Gastroesophageal sphincter (tissue), 4 donors: ENCODE measurements at regions not wholly inside any gene's neighbourhood (a gene's known extent, or its start where the extent isn't known, plus 50 kb on each side); places are given as distances from the start of the nearest gene placed in this dataset.
A peak's percentile ranks its signal among the peaks of the same experiment; 100 is the strongest.
"Not testable (repeated sequence)": the region's sequence is repeated elsewhere in the genome, so short reads cannot be mapped to it uniquely, and the experiment has no call there.

Source experiments
- ATAC-seq: fragments of 150-250 bp; one replicate; pipeline ENCODE4 v1.9.1; 2016; ENCODE audit warnings: mild to moderate bottlenecking, moderate library complexity
- H3K27ac ChIP-seq, 4 donors: fragments of 200-600 bp; sonication (generic) in 3 of 4; 1 replicate in 3 of 4; 2 replicates in 1 of 4; pipeline ENCODE4 v1.5.1; 2016 to 2019
- H3K27me3 ChIP-seq: fragments of 200-600 bp; sonication (generic); one replicate; pipeline ENCODE4 v1.5.1; 2019
- H3K36me3 ChIP-seq, 2 donors: fragments of 200-600 bp; sonication (generic); one replicate each; pipeline ENCODE4 v1.5.1; 2019; ENCODE audit warnings: control low read depth in 1 of 2
- H3K4me1 ChIP-seq, 3 donors: fragments of 200-600 bp; sonication (generic); 1 replicate in 2 of 3; 2 replicates in 1 of 3; pipeline ENCODE4 v1.5.1; 2016 to 2019; ENCODE audit warnings: control low read depth in 2 of 3
- H3K4me3 ChIP-seq, 2 donors: fragments of 200-600 bp; sonication (generic); one replicate each; pipeline ENCODE4 v1.5.1; 2019; ENCODE audit warnings: mild to moderate bottlenecking in 1 of 2, moderate library complexity in 1 of 2
- H3K9me3 ChIP-seq, 3 donors: fragments of 200-600 bp; sonication (generic); one replicate each; pipeline ENCODE4 v1.5.1; 2017 to 2019; ENCODE audit warnings: control low read depth in 2 of 3
- WGBS, 2 donors: methylation state at CpG; one replicate each; pipeline ENCODE4 v1.1.5; 2018; ENCODE audit warnings: low coverage in 1 of 2; 5-methylcytosine and 5-hydroxymethylcytosine counted together

DNA sequence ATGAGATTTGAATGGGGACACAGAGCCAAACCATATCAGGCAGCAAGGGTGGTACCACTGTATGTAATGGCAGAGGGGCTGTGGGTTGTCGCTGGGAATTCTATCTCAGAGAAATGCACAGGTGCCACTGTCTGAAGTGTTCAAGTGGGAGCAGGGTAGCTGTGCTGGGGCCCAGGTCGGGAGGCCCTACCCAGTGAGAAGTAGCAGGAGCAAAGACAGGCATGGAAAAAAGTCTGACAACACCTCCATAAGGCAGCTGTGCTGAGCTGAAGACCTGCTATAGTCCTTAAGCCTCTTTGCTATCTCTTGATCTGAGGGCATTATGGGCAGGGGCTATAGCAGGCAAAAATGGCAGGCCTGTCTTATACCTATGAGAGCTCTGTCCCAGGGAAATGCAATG lies 638.3 kb upstream of the TPTE start:
- H3K4me3 ChIP-seq, H3K4me1 ChIP-seq, H3K27me3 ChIP-seq, H3K27ac ChIP-seq, H3K36me3 ChIP-seq: not testable (repeated sequence)
- ATAC-seq: peak; percentile 50
- peaks cover 0 to 31% (median 0%) of the 10 kb centered on the region in 3 donors for H3K9me3 ChIP-seq
- 18 to 27% methylated on average over 2 of the region's 2 CpGs for WGBS, 2 donors

DNA sequence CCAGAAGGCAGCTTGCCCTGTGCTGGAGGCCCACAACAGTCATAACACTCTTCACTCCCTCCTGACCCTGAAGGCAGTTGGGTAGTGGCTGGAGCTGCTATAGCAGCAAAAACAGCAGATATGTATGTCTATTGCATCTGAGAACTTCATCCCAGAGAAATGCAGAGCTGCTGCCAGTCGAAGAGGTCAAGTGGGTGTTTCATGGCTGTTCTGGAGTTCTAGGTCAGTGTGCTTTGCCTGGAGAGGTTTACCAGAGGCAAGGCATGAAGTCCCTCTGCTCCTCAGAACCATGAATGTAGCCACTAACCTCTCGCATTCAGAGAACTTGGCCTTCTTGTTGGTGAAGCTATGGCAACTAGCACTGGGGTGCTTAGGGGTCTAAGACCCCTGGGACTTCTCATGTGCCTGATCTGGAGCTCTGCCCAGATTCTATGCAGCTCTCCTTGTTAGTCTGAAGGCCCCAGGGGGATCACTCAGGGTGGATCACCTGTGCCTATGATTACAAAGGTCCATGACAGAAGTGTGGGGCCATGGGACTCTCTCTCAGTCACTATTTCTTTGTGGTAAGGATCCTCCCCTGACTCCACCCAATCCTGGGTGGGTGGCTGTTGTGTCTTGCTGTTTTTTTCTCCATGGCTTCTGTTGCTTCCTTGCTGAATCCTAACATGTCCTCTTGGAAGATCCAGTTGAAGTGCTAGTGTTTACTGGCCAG lies 637.7 kb upstream of the TPTE start:
- 51 to 63% methylated on average over 2 of the region's 2 CpGs for WGBS, 2 donors
- ATAC-seq, H3K27me3 ChIP-seq, H3K27ac ChIP-seq, H3K4me1 ChIP-seq, H3K36me3 ChIP-seq, H3K4me3 ChIP-seq: not testable (repeated sequence)
- peaks cover 0 to 27% (median 0%) of the 10 kb centered on the region in 3 donors for H3K9me3 ChIP-seq

DNA sequence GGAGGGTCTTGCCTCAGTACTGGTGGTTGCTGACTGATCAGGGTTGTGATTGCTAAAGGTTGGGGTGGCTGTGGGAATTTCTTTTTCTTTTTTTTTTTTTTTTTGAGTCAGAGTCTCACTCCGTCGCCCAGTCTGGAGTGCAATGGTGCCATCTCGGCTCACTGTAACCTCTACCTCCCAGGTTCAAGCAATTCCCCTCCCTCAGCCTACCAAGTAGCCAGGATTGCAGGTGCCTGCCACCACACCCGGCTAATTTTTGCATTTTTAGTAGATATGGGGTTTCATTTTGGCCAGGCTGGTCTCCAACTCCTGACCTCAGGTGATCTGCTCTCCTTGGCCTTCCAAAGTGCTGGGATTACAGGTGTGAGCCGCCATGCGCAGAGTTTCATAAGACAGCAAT lies 632.9 kb upstream of the TPTE start:
- H3K27ac ChIP-seq, H3K4me1 ChIP-seq, H3K36me3 ChIP-seq, H3K27me3 ChIP-seq, H3K9me3 ChIP-seq, ATAC-seq, H3K4me3 ChIP-seq: not testable (repeated sequence)
- WGBS, 2 donors: 51 to 67% methylated on average over 5 to 6 of the region's 6 CpGs

DNA sequence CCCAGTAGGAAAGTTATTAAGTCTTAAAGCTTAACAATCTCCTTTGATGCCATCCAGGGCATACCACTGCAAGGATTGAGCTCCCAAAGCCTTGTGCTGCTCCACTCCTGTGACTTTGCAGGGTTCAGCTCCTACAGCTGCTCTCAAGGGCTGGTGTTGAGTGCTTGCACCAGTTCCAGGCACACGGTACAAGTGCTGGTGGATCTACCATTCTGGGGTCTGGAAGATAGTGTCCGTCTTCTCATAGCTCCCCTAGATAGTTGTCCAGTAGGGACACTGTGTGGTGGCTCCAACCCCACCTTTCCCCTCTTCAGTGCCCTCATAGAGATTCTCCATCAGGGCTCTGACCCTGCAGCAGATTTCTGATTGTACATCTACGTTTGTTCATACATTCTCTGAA lies 617.8 kb upstream of the TPTE start:
- not testable (repeated sequence) for ATAC-seq, H3K9me3 ChIP-seq, H3K4me3 ChIP-seq, H3K4me1 ChIP-seq, H3K27me3 ChIP-seq, H3K36me3 ChIP-seq, H3K27ac ChIP-seq
- 41 to 60% methylated on average over 2 to 3 of the region's 3 CpGs for WGBS, 2 donors

DNA sequence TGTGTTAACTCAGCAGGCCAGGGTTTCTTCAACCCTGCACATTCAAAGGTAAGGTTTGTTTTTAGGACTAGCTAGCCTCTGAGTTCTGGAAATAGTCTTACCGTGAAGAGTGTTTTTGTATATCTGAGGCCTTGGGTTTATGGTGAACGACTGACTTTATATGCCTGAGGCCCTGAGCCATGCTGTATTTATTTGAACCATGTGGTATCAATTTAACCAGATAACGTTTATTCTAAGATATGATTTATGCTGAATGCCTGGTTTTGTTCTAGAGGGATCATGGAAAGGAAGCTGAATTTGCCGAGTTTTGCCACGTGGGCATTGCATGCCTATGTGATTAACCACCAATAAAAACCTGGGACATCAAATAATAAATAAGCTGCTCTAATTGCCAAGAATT lies 607.2 kb upstream of the TPTE start:
- not testable (repeated sequence) for H3K27me3 ChIP-seq, H3K27ac ChIP-seq, H3K4me1 ChIP-seq, H3K36me3 ChIP-seq, H3K4me3 ChIP-seq, ATAC-seq, H3K9me3 ChIP-seq
- 36 to 44% methylated on average over 5 of the region's 5 CpGs for WGBS, 2 donors

DNA sequence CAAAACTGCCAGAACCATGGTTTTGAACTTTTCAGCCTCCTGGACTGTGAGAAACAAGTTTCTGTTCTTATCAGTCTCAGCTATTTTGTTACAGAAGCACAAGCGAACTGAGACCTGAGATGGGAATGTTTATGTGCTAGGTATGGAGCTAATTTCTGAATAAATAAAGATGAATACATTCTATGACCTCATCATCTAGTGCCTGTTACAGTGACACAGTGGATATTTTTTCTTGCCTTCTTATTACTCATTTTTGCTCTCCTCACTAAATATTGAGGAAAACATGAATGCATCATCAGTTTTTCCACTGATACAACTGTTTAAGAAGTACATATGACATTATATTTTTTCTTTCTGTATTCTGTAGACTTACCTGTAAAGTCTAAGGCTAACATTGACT lies 601.9 kb upstream of the TPTE start:
- 8 to 13% methylated on average over 1 of the region's 1 CpG for WGBS, 2 donors
- not testable (repeated sequence) for H3K27me3 ChIP-seq, H3K36me3 ChIP-seq, H3K27ac ChIP-seq, H3K4me1 ChIP-seq, H3K9me3 ChIP-seq, H3K4me3 ChIP-seq, ATAC-seq

DNA sequence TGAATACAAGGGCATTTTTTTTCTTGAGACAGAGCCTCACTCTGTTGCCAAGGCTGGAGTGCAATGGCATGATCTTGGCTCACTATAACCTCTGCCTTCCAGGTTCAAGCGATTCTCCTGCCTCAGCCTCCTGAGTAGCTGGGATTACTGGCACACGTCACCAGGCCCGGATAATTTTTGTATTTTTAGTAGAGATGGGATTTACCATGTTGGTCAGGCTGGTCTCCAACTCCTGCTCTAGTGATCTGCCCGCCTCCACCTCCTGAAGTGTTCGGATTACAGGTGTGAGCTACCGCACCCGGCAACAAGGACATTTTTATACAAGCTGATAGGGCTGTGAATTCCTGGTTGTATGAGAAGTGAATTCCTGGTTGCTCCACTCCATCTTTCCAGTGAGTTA lies 577.7 kb upstream of the TPTE start:
- not testable (repeated sequence) for H3K36me3 ChIP-seq, ATAC-seq, H3K27me3 ChIP-seq, H3K27ac ChIP-seq, H3K4me1 ChIP-seq, H3K4me3 ChIP-seq
- peaks cover 0 to 32% (median 3%) of the 10 kb centered on the region in 3 donors for H3K9me3 ChIP-seq
- 65% methylated on average over 7 of the region's 7 CpGs for WGBS, 2 donors

DNA sequence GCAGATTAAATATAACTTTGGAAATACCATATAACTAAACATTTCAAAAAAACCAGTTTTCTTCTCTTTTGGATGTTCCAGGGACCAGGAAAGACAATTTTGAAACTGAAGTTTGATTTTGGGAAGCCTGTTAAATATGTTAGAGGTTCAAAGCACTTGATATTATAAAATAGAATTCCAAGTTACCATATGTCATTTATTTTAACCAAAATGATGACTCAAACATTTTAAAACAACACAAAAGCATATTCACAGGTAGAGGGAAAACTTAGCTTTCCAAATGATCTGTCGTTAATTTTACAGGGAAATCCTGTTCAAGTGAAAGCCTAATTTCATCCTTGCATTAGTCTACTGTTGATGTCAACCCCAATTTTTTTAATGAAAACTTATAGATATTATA lies 575.3 kb upstream of the TPTE start:
- ATAC-seq, H3K4me3 ChIP-seq, H3K4me1 ChIP-seq, H3K27ac ChIP-seq, H3K27me3 ChIP-seq, H3K36me3 ChIP-seq: not testable (repeated sequence)
- WGBS, 2 donors: 10 to 13% methylated on average over 1 of the region's 1 CpG
- H3K9me3 ChIP-seq: peaks cover 0 to 32% (median 5%) of the 10 kb centered on the region in 3 donors

DNA sequence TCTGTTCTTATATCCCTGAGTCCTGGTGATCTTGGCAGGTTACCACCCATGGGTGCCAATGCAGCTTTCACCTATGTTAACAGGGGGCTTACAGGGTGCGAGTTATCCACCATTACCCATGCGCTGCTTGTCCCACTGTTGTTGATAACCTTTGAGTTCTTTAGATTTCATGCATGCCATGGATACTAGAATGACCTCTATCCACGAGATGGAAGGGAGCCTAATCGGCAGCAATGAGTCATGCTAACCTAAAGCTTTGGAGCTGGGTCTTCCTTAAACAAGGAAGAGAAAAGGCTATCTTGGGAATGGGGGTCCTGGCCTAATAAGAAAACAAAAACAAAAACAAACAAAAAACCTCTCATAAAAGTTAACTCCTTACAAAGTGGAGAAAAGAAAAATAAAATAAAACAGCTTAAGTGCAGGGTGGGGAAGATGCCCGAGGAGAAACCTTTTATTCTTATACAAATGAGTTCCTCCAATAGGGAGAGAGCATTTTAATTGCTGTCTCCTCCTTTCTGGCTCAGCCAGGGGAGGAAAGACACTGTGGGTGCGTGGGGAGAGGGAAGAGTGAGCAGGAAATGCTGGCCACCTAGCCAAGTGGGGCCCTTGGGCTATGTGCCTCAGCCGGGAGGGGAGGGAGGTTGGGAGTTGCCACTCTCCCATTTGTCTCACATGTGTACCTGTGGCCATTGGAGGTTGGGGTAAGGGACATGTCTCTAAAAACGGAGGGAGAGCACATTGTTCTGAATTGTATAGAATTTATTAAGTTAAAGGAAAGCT lies 571.7 kb upstream of the TPTE start:
- 39 to 46% methylated on average over 6 to 8 of the region's 8 CpGs for WGBS, 2 donors
- H3K27ac ChIP-seq, H3K4me1 ChIP-seq, H3K4me3 ChIP-seq, H3K36me3 ChIP-seq, H3K27me3 ChIP-seq, ATAC-seq: not testable (repeated sequence)
- peaks cover 0 to 16% (median 6%) of the 10 kb centered on the region in 3 donors for H3K9me3 ChIP-seq

DNA sequence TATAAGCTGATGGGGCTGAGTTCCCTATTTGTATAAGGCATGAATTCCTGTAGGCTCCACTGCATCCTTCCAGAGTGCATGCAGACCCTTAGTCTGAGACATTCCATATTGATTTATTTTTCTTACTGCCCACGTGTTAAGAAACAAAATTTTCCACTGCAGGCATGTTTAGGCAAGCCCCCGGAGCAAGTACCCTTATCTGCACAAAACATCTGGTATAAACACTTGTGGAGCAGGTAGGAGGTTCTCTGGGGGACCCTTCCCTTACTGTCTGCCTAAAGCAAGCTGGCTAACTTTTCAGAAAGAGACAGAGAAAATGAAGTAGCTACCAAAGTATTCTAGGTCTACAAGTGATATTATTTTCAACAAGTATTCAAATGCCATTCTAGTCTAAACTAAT lies 571.0 kb upstream of the TPTE start:
- 16 to 26% methylated on average over 2 of the region's 2 CpGs for WGBS, 2 donors
- not testable (repeated sequence) for ATAC-seq, H3K27ac ChIP-seq, H3K27me3 ChIP-seq, H3K36me3 ChIP-seq, H3K9me3 ChIP-seq, H3K4me3 ChIP-seq, H3K4me1 ChIP-seq

DNA sequence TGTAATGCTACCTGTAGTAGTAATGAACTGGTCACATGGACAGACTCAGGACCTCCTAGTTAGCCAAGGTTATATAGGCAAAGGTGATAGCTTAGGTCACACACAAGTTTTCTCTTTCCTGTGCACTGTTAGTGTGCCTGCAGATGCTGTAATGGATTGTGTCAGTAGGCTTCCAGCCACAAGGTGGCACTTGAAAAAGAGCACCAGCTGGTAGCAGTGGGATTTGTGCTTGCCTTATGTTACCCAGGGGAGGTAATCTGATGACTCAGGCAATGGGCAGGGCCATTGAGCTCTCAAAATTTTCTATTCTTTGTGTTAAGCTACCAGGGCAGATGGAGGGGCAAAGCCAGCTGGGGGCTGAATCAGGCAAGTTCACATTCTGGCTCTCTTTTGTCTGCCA lies 562.6 kb upstream of the TPTE start:
- not testable (repeated sequence) for H3K36me3 ChIP-seq, H3K9me3 ChIP-seq, H3K27me3 ChIP-seq, ATAC-seq, H3K4me1 ChIP-seq, H3K27ac ChIP-seq, H3K4me3 ChIP-seq

DNA sequence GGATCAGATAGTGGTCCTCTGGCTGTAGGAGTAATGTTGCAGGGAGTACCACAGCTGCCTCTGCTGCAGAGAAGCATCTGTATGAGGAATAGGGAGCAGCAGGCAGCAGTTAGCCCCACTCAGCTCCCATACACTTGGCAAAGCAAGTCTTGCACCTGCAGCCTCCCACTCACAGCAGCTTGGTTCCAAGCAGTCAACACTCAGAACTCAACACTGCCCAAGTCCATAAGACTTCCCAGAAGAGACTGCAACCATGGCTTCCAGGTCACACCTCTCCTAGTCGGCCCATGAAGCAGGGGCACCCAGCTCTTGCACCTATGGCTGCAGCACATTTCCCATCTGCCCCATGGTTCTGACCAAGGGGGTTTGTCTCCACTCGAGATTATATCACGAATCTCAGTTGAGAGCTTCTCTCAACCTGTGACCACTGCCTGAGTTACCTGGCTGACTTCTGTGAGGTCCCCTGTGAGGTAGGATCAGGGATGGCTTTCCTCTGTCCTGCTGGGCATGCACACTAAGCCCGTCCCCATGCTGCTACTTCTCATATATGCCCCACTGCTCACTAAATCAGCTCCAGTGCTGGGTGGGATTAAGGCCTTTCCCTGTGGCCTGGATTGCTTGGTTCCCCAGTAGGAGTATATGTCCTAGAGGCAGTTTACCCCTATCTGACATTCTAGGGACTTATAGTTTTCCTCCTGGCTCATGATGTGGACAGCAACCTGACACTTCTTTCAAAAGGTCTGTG lies 562.0 kb upstream of the TPTE start:
- H3K4me1 ChIP-seq, ATAC-seq, H3K36me3 ChIP-seq, H3K9me3 ChIP-seq, H3K27me3 ChIP-seq, H3K27ac ChIP-seq, H3K4me3 ChIP-seq: not testable (repeated sequence)
- WGBS, 2 donors: 42% methylated on average over 1 to 2 of the region's 4 CpGs

DNA sequence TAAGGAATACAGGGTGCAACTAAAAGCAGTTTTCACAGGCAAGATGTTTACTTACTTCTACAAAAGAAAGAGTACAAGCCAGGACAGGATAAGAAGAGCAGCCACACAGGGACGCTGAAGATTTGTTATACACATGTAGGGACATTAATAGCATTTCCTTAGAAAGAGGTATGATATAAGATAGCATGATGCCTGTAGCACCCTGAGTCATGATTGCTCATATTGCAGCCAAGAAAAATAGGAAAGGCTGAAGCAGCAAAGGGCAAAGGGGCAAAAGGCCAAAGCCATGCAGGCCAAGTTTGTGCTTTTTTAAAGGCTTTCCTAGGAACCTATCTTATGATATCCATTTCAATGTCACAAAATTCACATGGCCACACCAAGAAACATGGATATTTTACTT lies 552.0 kb upstream of the TPTE start:
- not testable (repeated sequence) for H3K27me3 ChIP-seq, H3K4me1 ChIP-seq, H3K4me3 ChIP-seq, H3K27ac ChIP-seq, ATAC-seq, H3K36me3 ChIP-seq, H3K9me3 ChIP-seq
- 17 to 28% methylated on average over 1 of the region's 1 CpG for WGBS, 2 donors
